Stimulated activated CD4-positive, alpha-beta T cell treated with anti-CD3 and anti-CD28 coated beads, Interleukin-4, amount 100 ng/mL, for 24 hours (primary cell): ENCODE measurements at regions not wholly inside any gene's neighbourhood (a gene's known extent, or its start where the extent isn't known, plus 50 kb on each side); places are given as distances from the start of the nearest gene placed in this dataset.

Experiments
- DNase-seq: peaks from one replicate; pipeline ENCODE4 v3.0.0-alpha.2; 2020

DNA sequence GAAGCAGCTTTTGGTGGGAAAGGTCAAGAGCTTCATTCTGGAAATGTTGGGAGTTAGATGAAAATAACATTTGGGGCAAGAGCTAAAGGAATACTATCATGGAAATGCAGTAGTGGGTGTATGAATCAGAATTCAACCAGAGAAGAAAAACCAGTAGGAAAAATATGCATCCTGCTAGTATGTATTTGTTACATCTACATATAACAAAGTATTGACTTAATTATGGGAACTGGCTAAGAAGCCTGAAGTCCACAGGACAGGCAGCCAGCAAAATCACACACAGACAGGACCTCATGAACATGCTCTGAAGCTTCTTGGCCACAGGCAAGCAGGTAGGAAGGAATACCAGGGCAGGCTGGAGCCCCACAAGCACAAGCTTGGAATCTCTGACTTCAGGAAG is 185.8 kb downstream of the FBXO15 start:
- DNase-seq, result no peak

GRCh38 chr18:73959352-73959751 is 188.3 kb downstream of the FBXO15 start:
- no peak for DNase-seq

- no peak for DNase-seq
These were observed 193.4 kb downstream of the FBXO15 start for GRCh38 chr18:73954268-73954667.

DNA sequence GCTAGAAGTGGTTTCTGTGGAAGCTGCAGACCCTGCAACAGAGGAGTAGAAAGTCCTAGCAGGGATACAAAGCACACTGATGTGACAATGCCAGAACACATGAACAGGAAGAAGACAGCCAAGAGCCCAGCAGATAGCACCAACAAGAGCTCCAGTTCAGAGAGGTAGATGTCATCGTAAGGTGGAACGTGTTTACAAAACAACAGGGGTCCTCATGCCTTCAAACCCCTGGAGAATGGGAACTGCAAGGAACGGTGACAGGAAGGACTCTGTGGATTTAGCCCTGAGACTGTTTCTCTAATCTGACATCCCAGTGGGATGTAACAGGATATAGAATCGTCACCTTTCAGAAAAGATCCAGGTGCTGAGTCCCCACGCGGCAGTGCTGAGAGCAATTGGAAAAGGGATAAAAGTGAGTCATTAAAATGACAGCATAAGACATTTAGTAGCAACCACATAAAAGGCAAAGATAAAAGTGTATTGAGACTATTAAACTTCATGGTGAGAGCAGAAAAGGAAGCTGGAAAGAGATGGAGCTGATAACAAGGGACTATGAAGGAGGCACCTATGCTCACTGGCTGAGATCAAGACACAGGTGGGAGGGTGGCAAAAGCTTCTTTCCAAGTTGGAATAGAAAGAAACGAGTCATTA is 195.2 kb downstream of the FBXO15 start:
- DNase-seq, result no peak

- DNase-seq, result no peak
These were observed 197.4 kb downstream of the FBXO15 start for GRCh38 chr18:73950116-73950700.

DNA sequence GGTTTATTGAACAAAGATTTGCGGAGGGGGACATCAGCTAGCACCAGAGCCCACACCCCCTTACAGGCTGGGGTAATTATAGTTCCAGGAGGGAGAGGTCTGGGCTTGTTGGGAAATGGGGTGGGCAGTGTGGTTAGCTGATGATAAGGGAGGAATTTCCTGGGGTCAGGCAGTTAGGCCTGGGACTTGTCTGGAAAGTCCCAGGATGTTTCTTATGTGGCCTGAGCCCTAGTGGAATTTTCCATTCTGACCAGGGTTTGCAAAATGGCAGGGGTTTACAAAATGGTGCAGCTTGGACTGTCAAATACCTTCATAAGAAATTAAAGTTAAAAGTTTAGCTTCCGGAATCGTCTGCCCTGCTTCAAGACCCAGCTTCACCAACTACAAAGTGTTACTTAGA is 199.1 kb downstream of the FBXO15 start:
- no peak for DNase-seq

GRCh38 chr18:73948084-73948483 is 199.6 kb downstream of the FBXO15 start:
- DNase-seq, result no peak

DNA sequence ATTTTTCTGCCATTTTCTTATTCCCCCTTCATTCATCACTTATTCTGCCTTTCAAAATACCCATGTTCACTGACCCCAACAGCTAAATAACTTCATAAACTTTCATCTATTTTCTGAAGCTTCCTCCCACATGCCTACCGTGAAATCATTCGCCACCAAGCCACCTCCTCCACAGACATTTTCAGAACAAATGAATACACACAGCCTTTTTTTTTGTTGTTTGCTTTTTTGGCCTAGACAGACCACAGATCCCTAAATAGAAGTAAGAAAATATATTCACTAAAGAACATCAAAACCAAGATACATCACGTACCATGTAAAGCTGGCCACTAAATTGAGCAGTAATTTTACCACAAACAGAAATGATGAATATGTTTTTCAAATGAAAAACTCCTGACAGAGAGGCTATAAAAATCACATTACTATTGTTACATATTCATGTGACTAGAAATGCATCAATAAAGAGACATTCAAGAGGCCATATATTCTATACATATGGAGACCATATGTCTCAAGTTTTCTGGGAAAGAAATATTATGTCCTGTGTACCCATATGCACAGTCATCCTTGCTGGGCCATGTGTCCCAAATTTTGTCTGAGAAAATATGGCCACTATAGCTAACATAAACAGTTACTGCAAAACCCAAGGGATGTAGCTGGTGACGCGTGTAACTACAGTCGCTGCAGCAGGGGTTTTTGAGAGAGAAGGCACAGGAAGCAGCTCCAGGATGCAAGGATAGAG is 200.3 kb downstream of the FBXO15 start:
- DNase-seq, result no peak

GRCh38 chr18:73945130-73945792 is 202.4 kb downstream of the FBXO15 start:
- no peak for DNase-seq

- DNase-seq, result no peak
These were observed 202.9 kb downstream of the FBXO15 start for GRCh38 chr18:73944715-73945114.

- no peak for DNase-seq
These were observed 203.9 kb downstream of the FBXO15 start for GRCh38 chr18:73943763-73944162.

- DNase-seq, result no peak
These were observed 204.7 kb downstream of the FBXO15 start for GRCh38 chr18:73942956-73943355.

DNA sequence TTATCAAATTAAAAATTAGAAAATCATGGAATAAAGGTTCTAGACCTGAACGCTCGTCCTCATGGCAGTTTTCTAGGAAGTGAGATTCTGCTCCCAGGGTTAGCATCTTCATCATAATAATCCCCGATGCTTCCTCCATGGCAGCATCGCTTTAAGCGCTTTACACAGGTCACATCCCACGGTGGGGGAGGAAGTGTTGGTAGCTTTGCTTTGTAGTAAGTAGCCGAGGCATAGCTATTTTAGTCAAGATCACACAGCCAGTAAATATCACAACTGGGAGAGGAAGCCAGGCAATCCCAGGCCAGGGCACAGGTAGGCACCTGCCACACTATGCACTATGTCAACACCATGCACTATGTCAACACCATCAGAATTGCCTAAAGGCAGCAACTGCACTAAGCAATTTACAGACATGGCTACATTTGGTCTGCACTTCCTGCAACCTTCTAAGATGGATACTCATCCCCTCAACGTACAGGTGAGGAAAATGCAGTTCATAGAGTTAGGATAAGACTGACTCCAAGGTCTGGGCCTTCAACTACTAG is 205.5 kb downstream of the FBXO15 start:
- no peak for DNase-seq

- DNase-seq, result no peak
These were observed 206.9 kb downstream of the FBXO15 start for GRCh38 chr18:73940721-73941120.

DNA sequence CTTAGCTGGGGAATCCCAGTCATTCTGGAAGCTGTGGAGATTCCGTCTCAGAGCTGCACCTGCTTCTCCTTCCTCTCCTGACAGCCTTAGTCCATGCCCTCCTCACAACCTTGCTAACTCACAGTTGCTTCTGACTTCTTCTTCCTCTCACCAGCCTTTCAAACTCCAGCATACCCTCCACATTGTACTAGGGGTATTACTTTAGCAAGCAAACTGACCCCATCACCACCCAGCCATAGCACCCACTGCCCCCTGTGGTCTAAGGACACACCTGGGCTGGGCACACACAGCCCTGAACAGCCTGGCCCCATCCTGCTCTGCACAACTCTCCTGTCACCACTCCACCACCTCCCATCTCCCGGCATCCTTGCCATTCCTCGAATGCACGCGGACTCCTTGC is 208.2 kb downstream of the FBXO15 start:
- no peak for DNase-seq

DNA sequence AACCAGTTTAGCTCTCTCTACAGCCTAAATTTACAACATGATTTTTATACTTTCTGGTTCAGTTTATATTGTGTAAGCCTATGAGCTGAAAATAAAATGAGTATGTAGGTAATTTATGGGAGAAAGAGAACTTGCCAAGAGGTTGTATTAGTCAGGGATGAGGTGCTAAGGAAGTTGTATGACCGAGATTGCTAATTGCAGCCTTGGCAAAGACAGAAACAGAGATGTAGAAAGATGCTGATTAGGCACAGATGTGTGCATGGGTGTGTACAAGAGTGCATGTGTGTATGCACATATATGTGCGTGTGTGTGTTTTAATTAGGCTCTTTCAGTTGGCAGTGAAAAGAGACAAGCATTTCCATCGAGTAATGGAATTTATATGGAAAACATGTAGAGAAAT is 213.9 kb downstream of the FBXO15 start:
- DNase-seq, result no peak

DNA sequence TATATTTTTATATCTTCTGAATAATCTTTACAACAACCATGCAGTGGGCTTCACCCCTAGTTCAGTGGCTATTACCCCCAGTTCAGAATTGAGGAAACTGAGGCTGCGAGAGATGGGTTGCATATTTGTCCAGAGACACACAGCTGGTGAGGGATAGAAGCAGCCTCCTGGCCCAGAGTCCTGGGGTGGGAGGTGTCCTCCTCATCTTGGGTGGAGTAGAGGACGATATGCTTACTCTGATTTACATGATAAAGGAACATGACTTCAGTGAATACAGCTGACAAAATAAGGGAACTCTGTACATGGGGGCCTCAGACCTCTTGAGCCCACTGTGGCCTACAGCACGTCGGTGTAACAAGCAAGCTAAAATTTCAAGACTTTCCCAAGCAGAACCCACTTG is 214.7 kb downstream of the FBXO15 start:
- DNase-seq, result no peak

DNA sequence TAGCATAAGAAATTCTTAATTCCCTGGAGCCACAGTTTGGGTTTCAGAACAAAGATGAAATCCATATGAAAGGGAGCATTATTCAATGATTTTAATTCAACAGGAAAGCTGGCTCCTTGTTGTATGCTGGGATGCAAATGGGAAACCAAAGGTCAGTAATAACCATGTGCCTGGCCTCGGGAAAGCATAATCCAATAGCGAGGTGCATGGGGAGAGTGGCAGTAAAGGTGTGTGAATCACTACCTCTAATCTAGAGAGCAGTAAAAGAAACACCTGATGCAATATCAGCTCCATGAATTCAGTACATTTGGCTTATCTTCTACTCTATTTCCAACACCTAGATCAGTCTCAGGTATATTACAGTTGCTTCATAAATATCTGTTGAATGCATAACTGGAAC is 220.1 kb downstream of the FBXO15 start:
- no peak for DNase-seq

- DNase-seq, result no peak
These were observed 222.8 kb downstream of the FBXO15 start for GRCh38 chr18:73924836-73925235.

DNA sequence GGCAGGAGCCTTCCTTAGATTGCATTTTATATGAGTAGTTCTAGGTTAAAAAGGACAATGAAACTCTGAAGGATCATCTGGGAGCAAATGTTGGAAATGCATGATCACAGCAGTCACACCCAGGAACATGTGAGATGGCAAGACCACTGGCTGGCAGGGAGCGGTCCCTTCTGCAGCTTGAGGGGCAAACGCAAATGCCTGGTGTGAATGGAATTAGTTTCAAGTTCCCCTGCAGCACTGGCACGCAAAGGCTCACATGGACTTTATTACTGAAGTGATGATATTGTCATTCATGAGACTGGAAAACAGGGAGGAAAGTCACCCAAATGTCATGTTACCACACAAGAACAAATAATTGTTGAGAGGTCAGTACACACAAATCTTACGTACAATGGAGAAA is 223.3 kb downstream of the FBXO15 start:
- DNase-seq, result no peak

- DNase-seq, result no peak
These were observed 223.8 kb downstream of the FBXO15 start for GRCh38 chr18:73923866-73924265.

DNA sequence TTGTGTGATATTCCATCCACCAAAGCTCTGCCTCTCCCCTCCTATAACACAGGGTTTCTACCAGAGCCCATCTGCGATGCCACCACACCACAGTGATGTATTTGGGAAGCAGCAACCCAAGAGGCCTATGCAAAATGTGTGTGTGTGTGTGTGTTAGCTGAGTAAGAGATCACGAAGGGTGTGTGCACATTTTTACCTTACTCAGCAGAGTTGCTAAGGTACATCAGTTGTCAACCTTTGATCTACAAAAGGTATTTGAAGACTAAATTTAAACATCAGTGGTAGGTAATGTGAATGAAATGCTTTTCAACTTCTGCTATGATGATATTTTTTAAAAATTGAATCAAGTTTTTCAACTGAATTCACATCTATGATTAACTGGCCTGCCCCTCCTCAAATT is 227.6 kb downstream of the FBXO15 start:
- no peak for DNase-seq

GRCh38 chr18:73918816-73919215 is 228.8 kb downstream of the FBXO15 start:
- no peak for DNase-seq

DNA sequence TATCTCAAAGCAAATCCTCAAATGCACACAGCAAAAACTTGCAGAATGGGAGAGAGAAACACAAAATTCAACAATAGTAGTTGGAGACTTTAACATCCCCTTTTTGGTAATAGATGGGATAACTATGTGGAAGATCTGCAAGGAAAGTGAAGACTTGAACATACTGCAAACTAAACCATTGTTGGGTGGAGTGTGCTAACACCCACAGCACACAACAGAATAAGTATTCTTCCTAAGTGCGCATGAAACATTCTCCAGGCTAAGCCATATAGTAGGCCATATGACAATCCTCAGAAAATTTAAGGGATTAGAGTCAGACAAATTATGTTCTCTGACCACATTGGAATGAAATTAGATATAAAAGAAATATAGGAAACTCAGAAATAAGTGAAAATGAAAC is 230.6 kb downstream of the FBXO15 start:
- no peak for DNase-seq
